Heart right ventricle (tissue), 16 donors: ENCODE measurements at regions not wholly inside any gene's neighbourhood (a gene's known extent, or its start where the extent isn't known, plus 50 kb on each side); places are given as distances from the start of the nearest gene placed in this dataset.

ENCODE experiments used
- ATAC-seq, 8 donors: fragments of 200-7000 bp; cut with Tn5 transposase; one replicate each; pipeline ENCODE4 v1.9.1; 2020; ENCODE audit warnings: mild to moderate bottlenecking in 8 of 8, moderate library complexity in 8 of 8, moderate number of reproducible peaks in 1 of 8
- DNase-seq, 2 donors: peaks; one replicate each; pipeline ENCODE4 v3.0.0-alpha.2; 2020
- H3K27ac ChIP-seq, 10 donors: fragments of 200-600 bp; sonication (generic) in 2 of 10; one replicate each; pipeline versions ENCODE4 v1.5.0 to v1.8.0; 2020 to 2022; ENCODE audit warnings: mild to moderate bottlenecking in 3 of 10
- H3K27me3 ChIP-seq, 7 donors: fragments of 200-600 bp; one replicate each; pipeline ENCODE4 v1.8.0; 2021 to 2022; ENCODE audit warnings: mild to moderate bottlenecking in 2 of 7
- H3K36me3 ChIP-seq, 9 donors: fragments of 200-600 bp; sonication (generic) in 1 of 9; one replicate each; pipeline versions ENCODE4 v1.5.0 to v1.8.0; 2020 to 2022; ENCODE audit warnings: mild to moderate bottlenecking in 2 of 9
- H3K4me1 ChIP-seq, 9 donors: fragments of 200-600 bp; sonication (generic) in 1 of 9; one replicate each; pipeline versions ENCODE4 v1.5.0 to v1.8.0; 2020 to 2022; ENCODE audit warnings: mild to moderate bottlenecking in 4 of 9
- H3K4me3 ChIP-seq, 10 donors: fragments of 200-600 bp; sonication (generic) in 2 of 10; one replicate each; pipeline versions ENCODE4 v1.5.0 to v1.8.0; 2020 to 2022; ENCODE audit warnings: mild to moderate bottlenecking in 7 of 10, moderate library complexity in 2 of 10
- H3K9me3 ChIP-seq, 11 donors: fragments of 200-600 bp in 10 of 11; sonication (generic) in 2 of 11; one replicate each; pipeline versions ENCODE4 v1.5.0 to v1.8.0; 2013 to 2022; ENCODE audit warnings: mild to moderate bottlenecking in 2 of 11, control low read depth in 1 of 11, moderate library complexity in 1 of 11
- WGBS, 2 donors: extraction: QIAGEN DNeasy Blood & Tissue Kit; methylation state at CpG; one replicate each; pipeline ENCODE4 v1.1.7; 2013; ENCODE audit warnings: inconsistent platforms in 1 of 2; 5-methylcytosine and 5-hydroxymethylcytosine counted together
- intact Hi-C, 10 donors: fragments of 100-400 bp; cut with DNase I; formaldehyde crosslinking; loops; one replicate each; pipeline versions ENCODE4 v1.11.1 to v1.14.2; 2022
- TF ChIP-seq, protein P1 (sequence below), 9 donors: fragments of 200-600 bp; sonication (generic) in 2 of 9; IDR thresholded peaks; one replicate each; pipeline versions ENCODE4 v1.5.0 to v1.8.0; 2021 to 2022; ENCODE audit warnings: antibody characterized with exemption in 9 of 9, mild to moderate bottlenecking in 5 of 9, moderate library complexity in 1 of 9
- donor health status: Arrhythmogenic right ventricular cardiomyopathy.
- donor health status: ischemic (EF 13 %, LVEDD 7.1; RV severe dilation, severe dysfunction).
- donor health status: healthy with polysubstance abuse.
- donor health status: DM: no; HTN: yes; CAD: no.
- donor health status: DM: no; HTN: no; CAD: no.
- donor health status: ischemic (EF 25% LVEDD 6.9; RV normal size, moderate dysfunction).
- donor health status: ischemic (EF 25% LVEDD 5.7; RV mildly dilated, moderate dysfunction).
- donor health status: healthy.
- donor health status: DM: yes; HTN: yes; CAD: no.
- donor health status: Ischemic cardiomyopathy.
- donor health status: ischemic (EF 35%, LVEDD 5.7; RV mildly dilated, moderate dysfunction).
- donor health status: nonischemic (EF 11% LVEDD 7.7; RV severe dilation, severe dysfunction).
- donor health status: DM: yes; HTN: yes; CAD: no.
- donor health status: PGD.
- donor health status: ischemic (EF 29% LVEDD 5.4; RV normal size, mild dysfunction).
- donor health status: nonischemic (EF 23%, LVEDD 6.1; RV moderate dilation, normal function).

- Histone ChIP-seq H3K4me1 (no peaks in the 10 kb centered on the region), H3K4me3 (no peak overlapping the region), H3K27me3 (no peaks in the 10 kb centered on the region), H3K9me3 (peaks cover 0 to 5% (median 0%) of the 10 kb centered on the region in 11 donors), H3K36me3 (no peaks in the 10 kb centered on the region), H3K27ac (no peak overlapping the region)
- intact Hi-C loops, result no loop called here
- 89 to 93% methylated on average over 6 of the region's 6 CpGs for WGBS, 2 donors
- TF ChIP-seq, protein P1, sequence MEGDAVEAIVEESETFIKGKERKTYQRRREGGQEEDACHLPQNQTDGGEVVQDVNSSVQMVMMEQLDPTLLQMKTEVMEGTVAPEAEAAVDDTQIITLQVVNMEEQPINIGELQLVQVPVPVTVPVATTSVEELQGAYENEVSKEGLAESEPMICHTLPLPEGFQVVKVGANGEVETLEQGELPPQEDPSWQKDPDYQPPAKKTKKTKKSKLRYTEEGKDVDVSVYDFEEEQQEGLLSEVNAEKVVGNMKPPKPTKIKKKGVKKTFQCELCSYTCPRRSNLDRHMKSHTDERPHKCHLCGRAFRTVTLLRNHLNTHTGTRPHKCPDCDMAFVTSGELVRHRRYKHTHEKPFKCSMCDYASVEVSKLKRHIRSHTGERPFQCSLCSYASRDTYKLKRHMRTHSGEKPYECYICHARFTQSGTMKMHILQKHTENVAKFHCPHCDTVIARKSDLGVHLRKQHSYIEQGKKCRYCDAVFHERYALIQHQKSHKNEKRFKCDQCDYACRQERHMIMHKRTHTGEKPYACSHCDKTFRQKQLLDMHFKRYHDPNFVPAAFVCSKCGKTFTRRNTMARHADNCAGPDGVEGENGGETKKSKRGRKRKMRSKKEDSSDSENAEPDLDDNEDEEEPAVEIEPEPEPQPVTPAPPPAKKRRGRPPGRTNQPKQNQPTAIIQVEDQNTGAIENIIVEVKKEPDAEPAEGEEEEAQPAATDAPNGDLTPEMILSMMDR (IDR thresholded peaks at IDR 0.05), result no peak
- ATAC-seq (no peak), DNase-seq (no peak)
Observed at GRCh38 chr1:98260839-98261238, 340.0 kb upstream of the DPYD start.

DNA sequence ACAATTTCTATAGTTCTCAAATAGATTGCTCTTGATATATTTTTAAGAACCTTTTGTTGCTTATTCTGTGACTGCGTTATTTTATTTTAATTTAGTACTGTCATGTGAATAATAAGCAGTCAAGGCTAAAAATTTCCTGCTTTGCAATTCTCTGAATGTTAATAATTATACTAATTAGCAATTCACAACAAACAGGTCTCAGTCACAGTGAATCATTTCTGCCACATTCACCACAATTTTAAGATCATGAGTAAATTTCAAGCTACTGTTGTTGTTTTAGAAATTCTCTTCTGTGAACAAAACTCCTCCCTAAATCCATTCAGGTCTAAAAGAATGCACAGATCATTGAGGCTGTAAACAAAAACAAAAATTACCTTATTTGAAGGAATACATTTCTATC, 339.6 kb upstream of the DPYD start:
- ATAC-seq (no peak), DNase-seq (no peak)
- Histone ChIP-seq H3K36me3 (no peaks in the 10 kb centered on the region), H3K4me3 (no peak overlapping the region), H3K4me1 (no peaks in the 10 kb centered on the region), H3K27me3 (no peaks in the 10 kb centered on the region), H3K9me3 (peaks cover 0 to 5% (median 0%) of the 10 kb centered on the region in 11 donors), H3K27ac (no peak overlapping the region)
- intact Hi-C loops, result no loop called here
- 78 to 85% methylated on average over 1 of the region's 1 CpG for WGBS, 2 donors
- TF ChIP-seq, protein P1 (IDR thresholded peaks at IDR 0.05), result no peak

DNA sequence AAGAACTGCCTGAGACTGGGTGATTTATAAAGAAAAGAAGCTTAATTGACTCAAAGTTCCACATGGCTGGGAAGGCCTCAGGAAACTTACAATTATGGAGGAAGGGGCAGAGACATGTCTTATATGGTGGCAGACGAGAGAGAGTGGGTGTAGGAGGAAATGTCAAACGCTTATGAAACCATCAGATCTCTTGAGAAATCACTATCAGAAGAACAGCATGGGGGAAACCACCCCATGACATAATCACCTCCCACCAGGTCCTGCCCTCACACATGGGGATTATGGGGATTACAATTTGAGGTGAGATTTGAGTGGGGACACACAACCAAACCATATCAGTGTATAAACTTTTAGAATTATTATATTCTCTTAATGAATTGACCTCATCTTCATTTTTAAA, 335.9 kb upstream of the DPYD start:
- ATAC-seq (no peak), DNase-seq (no peak)
- 51 to 54% methylated on average over 2 of the region's 2 CpGs for WGBS, 2 donors
- Histone ChIP-seq H3K4me3 (no peak overlapping the region), H3K9me3 (peaks cover 0 to 5% (median 0%) of the 10 kb centered on the region in 11 donors), H3K36me3 (no peaks in the 10 kb centered on the region), H3K27ac (no peak overlapping the region), H3K27me3 (no peaks in the 10 kb centered on the region), H3K4me1 (no peaks in the 10 kb centered on the region)
- intact Hi-C loops, result no loop called here
- TF ChIP-seq, protein P1 (IDR thresholded peaks at IDR 0.05), result no peak

DNA sequence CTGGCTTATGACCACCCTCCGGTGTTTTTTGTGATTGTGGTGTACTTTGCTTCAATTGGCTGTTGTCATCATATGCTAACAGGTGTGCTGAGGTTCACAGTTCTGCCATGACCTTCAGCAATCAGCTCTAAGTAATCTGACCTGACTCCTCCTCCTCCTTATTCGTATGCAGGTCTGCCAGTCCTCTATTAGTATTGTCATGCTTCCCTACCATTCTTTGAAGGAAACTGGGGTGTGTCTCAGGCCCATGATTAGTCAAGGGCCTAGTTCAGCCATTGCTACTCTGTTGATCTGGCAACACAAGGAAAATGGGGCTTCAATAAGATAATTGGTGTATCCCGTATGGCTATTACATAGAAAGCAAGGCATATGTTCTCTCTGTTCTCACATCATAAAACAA, 332.3 kb upstream of the DPYD start:
- ATAC-seq, result no peak
- Histone ChIP-seq H3K9me3 (peaks cover 0 to 20% (median 0%) of the 10 kb centered on the region in 11 donors), H3K36me3 (no peaks in the 10 kb centered on the region), H3K27me3 (no peaks in the 10 kb centered on the region), H3K27ac (no peak overlapping the region), H3K4me3 (no peak overlapping the region), H3K4me1 (no peaks in the 10 kb centered on the region)
- intact Hi-C loops, result no loop called here
- 75 to 78% methylated on average over 3 of the region's 3 CpGs for WGBS, 2 donors
- DNase-seq, result no peak
- TF ChIP-seq, protein P1 (IDR thresholded peaks at IDR 0.05), result no peak
